Activated CD8-positive, alpha-beta T cell treated with anti-CD3 and anti-CD28 coated beads for 36 hours (primary cell): ENCODE measurements at regions not wholly inside any gene's neighbourhood (a gene's known extent, or its start where the extent isn't known, plus 50 kb on each side); places are given as distances from the start of the nearest gene placed in this dataset.

ENCODE experiments used
- ATAC-seq: fragments of 200-7000 bp; cut with Tn5 transposase; one replicate; pipeline ENCODE4 v1.10.0; 2021; ENCODE audit warnings: mild to moderate bottlenecking, moderate library complexity
- CTCF ChIA-PET: fragments of 350-600 bp; sonication (Branson Sonifier 250); formaldehyde crosslinking; loops from one replicate; lab custom pipeline; 2021; ENCODE audit warnings: antibody characterized with exemption; lab: Charles Lee
- POLR2A ChIA-PET: fragments of 350-600 bp; sonication (Branson Sonifier 250); formaldehyde crosslinking; loops from one replicate; lab custom pipeline; 2021; ENCODE audit warnings: antibody characterized with exemption; lab: Charles Lee
- DNase-seq: peaks from one replicate; pipeline ENCODE4 v3.0.0-alpha.2; 2020
- H3K27ac Mint-ChIP-seq: one replicate; pipeline ENCODE4 v1.8.0; 2021; ENCODE audit warnings: mild to moderate bottlenecking, mixed read lengths
- H3K27me3 Mint-ChIP-seq: one replicate; pipeline ENCODE4 v1.8.0; 2021; ENCODE audit warnings: mixed read lengths
- H3K36me3 Mint-ChIP-seq: one replicate; pipeline ENCODE4 v1.8.0; 2021; ENCODE audit warnings: low read depth, mixed read lengths
- H3K4me1 Mint-ChIP-seq: one replicate; pipeline ENCODE4 v1.8.0; 2021; ENCODE audit warnings: low read depth, mixed read lengths
- H3K4me3 Mint-ChIP-seq: one replicate; pipeline ENCODE4 v1.8.0; 2021; ENCODE audit warnings: mild to moderate bottlenecking, moderate library complexity, mixed read lengths
- H3K9me3 Mint-ChIP-seq: one replicate; pipeline ENCODE4 v1.8.0; 2021; ENCODE audit warnings: mixed read lengths
- CTCF ChIP-seq: fragments of 200-600 bp; IDR thresholded peaks from one replicate; pipeline ENCODE4 v1.8.0; 2022; ENCODE audit warnings: antibody characterized with exemption, mild to moderate bottlenecking
- intact Hi-C: fragments of 100-400 bp; cut with micrococcal nuclease; formaldehyde crosslinking; loops from one replicate; pipeline ENCODE4 v1.10.0; 2022

DNA sequence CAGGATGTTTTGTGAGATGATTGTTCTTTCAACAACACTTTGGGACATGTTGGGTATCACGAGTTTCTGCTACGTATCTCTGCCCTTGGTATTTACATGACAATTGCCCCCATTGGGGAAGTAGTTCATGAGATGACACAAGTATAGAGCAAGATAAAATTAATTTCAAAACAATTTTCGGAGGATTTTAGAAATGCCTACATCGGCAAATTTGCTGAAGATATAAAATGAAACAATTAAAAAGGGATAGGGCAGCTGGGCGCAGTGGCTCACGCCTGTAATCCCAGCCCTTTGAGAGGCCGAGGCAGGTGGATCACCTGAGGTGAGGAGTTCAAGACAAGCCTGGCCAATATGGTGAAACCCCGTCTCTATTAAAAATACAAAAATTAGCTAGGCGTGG is 371.7 kb downstream of the INHBA start:
- no peak for ATAC-seq
- ChIA-PET POLR2A (no interaction called here), CTCF (no interaction called here)
- Mint-ChIP-seq H3K36me3 (no peaks in the 10 kb centered on the region), H3K27ac (no peak overlapping the region), H3K9me3 (peaks cover 3% of the 10 kb centered on the region), H3K4me1 (no peaks in the 10 kb centered on the region), H3K27me3 (no peaks in the 10 kb centered on the region), H3K4me3 (no peak overlapping the region)
- no peak for DNase-seq
- TF ChIP-seq CTCF = no peak
- intact Hi-C loops = no loop called here

GRCh38 chr7:41328544-41328943 is 374.3 kb downstream of the INHBA start:
- ChIA-PET CTCF (no interaction called here), POLR2A (no interaction called here)
- Mint-ChIP-seq H3K27ac (no peak overlapping the region), H3K36me3 (no peaks in the 10 kb centered on the region), H3K9me3 (peaks cover 3% of the 10 kb centered on the region), H3K4me3 (no peak overlapping the region), H3K4me1 (no peaks in the 10 kb centered on the region), H3K27me3 (no peaks in the 10 kb centered on the region)
- TF ChIP-seq CTCF = no peak
- ATAC-seq (no peak), DNase-seq (no peak)
- intact Hi-C loops = no loop called here

DNA sequence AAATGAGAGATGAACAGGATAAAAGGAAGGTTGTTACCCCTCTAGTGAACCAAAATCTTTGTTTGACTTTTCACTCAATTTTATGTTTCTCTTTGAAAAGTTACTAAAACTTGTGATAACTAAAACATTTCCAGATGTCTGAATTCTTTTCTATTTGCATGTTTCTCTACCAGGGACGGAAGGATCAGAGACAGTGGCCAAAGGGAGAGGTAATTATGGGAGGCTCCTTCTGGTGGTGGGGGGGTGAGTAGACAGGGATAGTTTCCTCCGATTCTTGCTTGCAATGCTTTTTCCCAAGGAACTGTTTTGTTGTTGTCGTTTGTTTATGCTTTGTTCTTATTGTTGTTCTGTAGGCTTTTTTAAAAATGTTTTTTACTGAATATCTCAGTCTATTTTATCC is 374.8 kb downstream of the INHBA start:
- Mint-ChIP-seq H3K27me3 (no peaks in the 10 kb centered on the region), H3K4me1 (no peaks in the 10 kb centered on the region), H3K27ac (no peak overlapping the region), H3K9me3 (peaks cover 3% of the 10 kb centered on the region), H3K36me3 (no peaks in the 10 kb centered on the region), H3K4me3 (no peak overlapping the region)
- no peak for TF ChIP-seq CTCF
- ChIA-PET POLR2A (no interaction called here), CTCF (no interaction called here)
- DNase-seq (no peak), ATAC-seq (no peak)
- intact Hi-C loops = no loop called here

DNA sequence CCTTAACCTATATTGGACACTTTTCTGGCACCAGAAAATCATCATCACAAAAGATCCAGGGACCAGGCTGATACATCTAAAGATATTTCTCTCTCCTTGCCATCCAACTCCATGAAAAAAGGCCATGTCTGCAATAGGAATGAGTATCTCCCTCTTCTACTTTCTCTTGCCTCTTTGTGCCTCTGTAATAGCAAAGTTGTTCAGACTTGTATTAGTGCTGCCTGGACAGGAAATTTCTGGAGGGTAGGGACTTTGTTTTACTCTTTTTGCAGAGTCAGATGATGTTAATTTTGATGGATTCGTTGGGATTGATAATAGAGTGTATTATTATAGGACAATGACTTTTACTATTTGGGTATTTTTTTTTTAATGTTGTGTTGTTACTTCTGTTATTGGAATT is 376.3 kb downstream of the INHBA start:
- no peak for TF ChIP-seq CTCF
- ChIA-PET POLR2A (no interaction called here), CTCF (no interaction called here)
- intact Hi-C loops = no loop called here
- Mint-ChIP-seq H3K36me3 (no peaks in the 10 kb centered on the region), H3K9me3 (peaks cover 3% of the 10 kb centered on the region), H3K27ac (no peak overlapping the region), H3K4me3 (no peak overlapping the region), H3K4me1 (no peaks in the 10 kb centered on the region), H3K27me3 (no peaks in the 10 kb centered on the region)
- no peak for DNase-seq
- ATAC-seq = no peak

DNA sequence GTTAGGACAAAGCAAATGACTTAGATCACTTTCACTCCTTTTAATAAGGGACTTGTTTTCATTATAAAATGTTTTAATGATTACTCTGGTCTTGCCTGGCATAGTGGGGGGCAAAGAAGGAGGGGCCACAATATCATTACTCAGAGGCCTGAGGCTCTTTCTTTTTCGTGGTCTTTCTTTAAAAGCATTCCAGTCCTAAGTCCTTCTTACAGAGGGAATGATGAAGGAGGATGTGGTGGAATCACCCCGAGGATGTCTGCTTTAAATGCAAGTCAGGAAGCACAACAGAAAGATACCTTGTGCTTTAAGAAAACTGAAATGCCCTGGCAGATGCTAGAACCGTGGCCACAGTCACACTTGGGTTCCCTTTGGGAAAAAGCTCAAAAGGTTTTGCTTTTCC is 379.1 kb downstream of the INHBA start:
- H3K9me3 Mint-ChIP-seq = no peaks in the 10 kb centered on the region
- CTCF ChIA-PET = no interaction called here
- ATAC-seq (no peak), DNase-seq (no peak)
- no peaks in the 10 kb centered on the region for H3K36me3 Mint-ChIP-seq
- POLR2A ChIA-PET = no interaction called here
- no peak overlapping the region for H3K27ac Mint-ChIP-seq
- TF ChIP-seq CTCF = no peak
- H3K27me3 Mint-ChIP-seq = no peaks in the 10 kb centered on the region
- H3K4me3 Mint-ChIP-seq = no peak overlapping the region
- intact Hi-C loops = no loop called here
- H3K4me1 Mint-ChIP-seq = no peaks in the 10 kb centered on the region
